ENCODE measurements at regions not wholly inside any gene's neighbourhood (a gene's known extent, or its start where the extent isn't known, plus 50 kb on each side); places are given as distances from the start of the nearest gene placed in this dataset.

GRCh38 chr15:93954985-93955571 lies 276.3 kb upstream of the MCTP2 start:
- no peaks in the 10 kb centered on the region for H3K9me3 ChIP-seq
- H3K27ac ChIP-seq, result no peak overlapping the region
- no peak overlapping the region for H3K4me3 ChIP-seq
- TF ChIP-seq CTCF (IDR thresholded peaks at IDR 0.05), result no peak
- no peak for ATAC-seq (ENCODE audit: insufficient number of reproducible peaks, low FRiP score, low read depth)
- no peaks in the 10 kb centered on the region for H3K27me3 ChIP-seq (replicated peaks; ENCODE audit: insufficient read depth)
- no peaks in the 10 kb centered on the region for H3K36me3 ChIP-seq
- no peaks in the 10 kb centered on the region for H3K4me1 ChIP-seq (ENCODE audit: control insufficient read depth in 1 of 2, low read depth in 2 of 2)
- DNase-seq (ENCODE audit: low spot score), result no peak

GRCh38 chr15:93948726-93949125 lies 282.6 kb upstream of the MCTP2 start:
- DNase-seq (ENCODE audit: low spot score) (no peak), ATAC-seq (ENCODE audit: insufficient number of reproducible peaks, low FRiP score, low read depth) (no peak)
- H3K27me3 ChIP-seq (replicated peaks; ENCODE audit: insufficient read depth), result no peaks in the 10 kb centered on the region

GRCh38 chr15:93943586-93943985 lies 287.8 kb upstream of the MCTP2 start:
- Histone ChIP-seq H3K9me3 (no peaks in the 10 kb centered on the region), H3K36me3 (no peaks in the 10 kb centered on the region), H3K27ac (no peak overlapping the region), H3K27me3 (replicated peaks; ENCODE audit: insufficient read depth) (no peaks in the 10 kb centered on the region), H3K4me3 (no peak overlapping the region), H3K4me1 (ENCODE audit: control insufficient read depth in 1 of 2, low read depth in 2 of 2) (no peaks in the 10 kb centered on the region)
- DNase-seq (ENCODE audit: low spot score) (no peak), ATAC-seq (ENCODE audit: insufficient number of reproducible peaks, low FRiP score, low read depth) (no peak)
- TF ChIP-seq CTCF (IDR thresholded peaks at IDR 0.05), result no peak

More at GRCh38 chr15:93948726-93949125, 282.6 kb upstream of the MCTP2 start:
- no peak for TF ChIP-seq CTCF (IDR thresholded peaks at IDR 0.05)
- Histone ChIP-seq H3K4me3 (no peak overlapping the region), H3K4me1 (ENCODE audit: control insufficient read depth in 1 of 2, low read depth in 2 of 2) (no peaks in the 10 kb centered on the region), H3K9me3 (no peaks in the 10 kb centered on the region), H3K36me3 (no peaks in the 10 kb centered on the region), H3K27ac (no peak overlapping the region)

- Histone ChIP-seq H3K4me3 (no peak overlapping the region), H3K9me3 (no peaks in the 10 kb centered on the region), H3K27me3 (replicated peaks; ENCODE audit: insufficient read depth) (no peaks in the 10 kb centered on the region), H3K27ac (no peak overlapping the region), H3K4me1 (ENCODE audit: control insufficient read depth in 1 of 2, low read depth in 2 of 2) (no peaks in the 10 kb centered on the region), H3K36me3 (no peaks in the 10 kb centered on the region)
- TF ChIP-seq CTCF (IDR thresholded peaks at IDR 0.05), result no peak
- DNase-seq (ENCODE audit: low spot score) (no peak), ATAC-seq (ENCODE audit: insufficient number of reproducible peaks, low FRiP score, low read depth) (no peak)
Observed at GRCh38 chr15:93942269-93942694, 289.1 kb upstream of the MCTP2 start.

- no peak overlapping the region for H3K27ac ChIP-seq
- no peak for ATAC-seq (ENCODE audit: insufficient number of reproducible peaks, low FRiP score, low read depth)
- no peaks in the 10 kb centered on the region for H3K4me1 ChIP-seq (ENCODE audit: control insufficient read depth in 1 of 2, low read depth in 2 of 2)
- no peaks in the 10 kb centered on the region for H3K27me3 ChIP-seq (replicated peaks; ENCODE audit: insufficient read depth)
- no peaks in the 10 kb centered on the region for H3K9me3 ChIP-seq
- no peak for DNase-seq (ENCODE audit: low spot score)
- H3K36me3 ChIP-seq, result no peaks in the 10 kb centered on the region
- H3K4me3 ChIP-seq, result no peak overlapping the region
- TF ChIP-seq CTCF (IDR thresholded peaks at IDR 0.05), result no peak
Observed at GRCh38 chr15:93941697-93942096, 289.7 kb upstream of the MCTP2 start.
